Upper lobe of right lung (tissue), 1 donor: ENCODE measurements at regions not wholly inside any gene's neighbourhood (a gene's known extent, or its start where the extent isn't known, plus 50 kb on each side); places are given as distances from the start of the nearest gene placed in this dataset.

Experiments
- ATAC-seq: fragments of 200-7000 bp; cut with Tn5 transposase; one replicate; pipeline ENCODE4 v1.9.1; 2020; ENCODE audit warnings: mild to moderate bottlenecking, moderate library complexity
- DNase-seq: peaks from one replicate; pipeline ENCODE4 v3.0.0-alpha.2; 2020
- H3K27ac ChIP-seq: fragments of 200-600 bp; one replicate; pipeline ENCODE4 v1.8.0; 2022
- H3K27me3 ChIP-seq: fragments of 200-600 bp; one replicate; pipeline ENCODE4 v1.8.0; 2022; ENCODE audit warnings: mild to moderate bottlenecking
- H3K36me3 ChIP-seq: fragments of 200-600 bp; one replicate; pipeline ENCODE4 v1.8.0; 2022
- H3K4me1 ChIP-seq: fragments of 200-600 bp; one replicate; pipeline ENCODE4 v1.8.0; 2022
- H3K4me3 ChIP-seq: fragments of 200-600 bp; one replicate; pipeline ENCODE4 v1.8.0; 2022; ENCODE audit warnings: mild to moderate bottlenecking
- H3K9me3 ChIP-seq: fragments of 200-600 bp; one replicate; pipeline ENCODE4 v1.8.0; 2022
- CTCF ChIP-seq: fragments of 200-600 bp; IDR thresholded peaks from one replicate; pipeline ENCODE4 v1.8.0; 2022; ENCODE audit warnings: antibody characterized with exemption
- intact Hi-C: fragments of 100-400 bp; cut with DNase I; formaldehyde crosslinking; loops from one replicate; pipeline ENCODE4 v1.11.0; 2022
- donor health status: DM: no; HTN: yes; CAD: no; lungs with severe emphysema.

GRCh38 chr13:44744880-44745633 is 168.9 kb upstream of the TSC22D1 start:
- H3K27ac ChIP-seq = no peak overlapping the region
- DNase-seq = no peak
- TF ChIP-seq CTCF = no peak
- intact Hi-C loops = no loop called here
- ATAC-seq = no peak
- H3K36me3 ChIP-seq = no peaks in the 10 kb centered on the region
- no peaks in the 10 kb centered on the region for H3K27me3 ChIP-seq
- no peak overlapping the region for H3K4me3 ChIP-seq
- H3K4me1 ChIP-seq = no peaks in the 10 kb centered on the region
- no peaks in the 10 kb centered on the region for H3K9me3 ChIP-seq

- no peak overlapping the region for H3K27ac ChIP-seq
- DNase-seq (no peak), ATAC-seq (no peak)
- intact Hi-C loops = no loop called here
- no peaks in the 10 kb centered on the region for H3K9me3 ChIP-seq
- H3K4me3 ChIP-seq = no peak overlapping the region
- no peaks in the 10 kb centered on the region for H3K4me1 ChIP-seq
- H3K27me3 ChIP-seq = no peaks in the 10 kb centered on the region
- H3K36me3 ChIP-seq = no peaks in the 10 kb centered on the region
- TF ChIP-seq CTCF = no peak
These were observed 163.4 kb upstream of the TSC22D1 start for GRCh38 chr13:44739539-44739938.

DNA sequence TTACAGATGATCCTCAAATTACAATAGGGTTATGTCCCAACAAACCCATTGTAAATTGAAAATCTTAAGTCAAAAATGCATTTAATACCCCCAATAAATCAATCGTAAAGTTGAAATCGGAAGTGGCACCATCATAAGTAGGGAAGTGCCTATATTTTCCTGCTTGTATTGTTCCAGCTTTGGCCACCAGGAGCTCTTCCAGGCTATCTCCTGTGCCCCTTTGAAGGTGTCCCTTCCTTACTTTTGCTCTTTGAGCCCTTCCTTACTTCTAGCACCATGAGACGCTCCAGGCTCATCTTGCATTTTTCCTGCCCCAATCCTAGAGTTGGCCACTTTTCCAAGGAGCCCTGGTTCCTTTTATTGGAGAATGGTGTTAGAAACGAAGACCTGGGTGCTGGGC is 163.0 kb upstream of the TSC22D1 start:
- no peak overlapping the region for H3K27ac ChIP-seq
- H3K4me1 ChIP-seq = no peaks in the 10 kb centered on the region
- TF ChIP-seq CTCF = no peak
- H3K4me3 ChIP-seq = no peak overlapping the region
- ATAC-seq (no peak), DNase-seq (no peak)
- no peaks in the 10 kb centered on the region for H3K27me3 ChIP-seq
- no peaks in the 10 kb centered on the region for H3K36me3 ChIP-seq
- H3K9me3 ChIP-seq = no peaks in the 10 kb centered on the region
- intact Hi-C loops = no loop called here

DNA sequence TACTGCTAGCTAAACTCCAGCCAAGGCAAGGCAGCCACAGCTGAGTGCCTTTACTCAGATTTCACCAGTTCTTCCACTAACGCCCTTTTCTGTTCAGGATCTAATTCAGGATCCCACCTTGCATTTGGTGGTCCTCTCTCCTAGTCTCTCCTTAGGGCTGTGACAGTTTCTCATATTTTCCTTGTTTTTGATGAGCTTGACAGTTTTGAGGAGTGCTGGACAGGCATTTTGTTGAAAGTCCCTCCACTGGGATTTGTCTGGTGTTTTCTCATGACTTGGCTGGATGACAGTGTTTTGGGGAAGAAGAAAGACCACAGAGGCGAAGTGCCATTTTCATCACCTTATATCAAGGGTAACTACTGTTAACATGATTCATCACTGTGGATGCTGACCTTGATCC is 162.3 kb upstream of the TSC22D1 start:
- Histone ChIP-seq H3K4me3 (no peak overlapping the region), H3K4me1 (no peaks in the 10 kb centered on the region), H3K36me3 (no peaks in the 10 kb centered on the region), H3K27me3 (no peaks in the 10 kb centered on the region), H3K27ac (no peak overlapping the region), H3K9me3 (no peaks in the 10 kb centered on the region)
- TF ChIP-seq CTCF = no peak
- DNase-seq = no peak
- intact Hi-C loops = no loop called here
- ATAC-seq = no peak

DNA sequence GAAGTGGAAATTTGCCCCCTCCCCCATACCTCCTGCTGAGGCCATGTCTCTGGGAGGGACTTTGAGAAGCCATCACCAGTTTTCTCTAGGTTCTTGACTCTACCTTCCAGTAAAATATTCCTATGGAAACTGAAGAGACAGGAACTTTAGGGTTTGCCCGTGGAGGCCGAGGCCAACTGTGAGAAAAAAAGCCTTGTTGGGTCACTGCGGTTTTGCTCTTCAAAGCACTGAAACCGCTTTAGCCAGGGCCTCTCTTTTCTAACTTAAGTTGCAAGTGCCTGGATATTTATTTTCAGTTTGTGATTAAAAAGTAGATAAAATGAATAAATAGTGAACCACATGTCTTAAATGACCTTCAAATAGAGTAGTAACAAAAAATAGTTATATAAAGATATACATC is 159.7 kb upstream of the TSC22D1 start:
- DNase-seq = no peak
- no peaks in the 10 kb centered on the region for H3K27me3 ChIP-seq

More for the DNA sequence above, 159.7 kb upstream of the TSC22D1 start:
- no peaks in the 10 kb centered on the region for H3K9me3 ChIP-seq
- no peak overlapping the region for H3K4me3 ChIP-seq
- H3K4me1 ChIP-seq = no peaks in the 10 kb centered on the region
- TF ChIP-seq CTCF = no peak
- no peaks in the 10 kb centered on the region for H3K36me3 ChIP-seq
- no peak for ATAC-seq
- H3K27ac ChIP-seq = no peak overlapping the region
- intact Hi-C loops = no loop called here
